ENCODE measurements at regions not wholly inside any gene's neighbourhood (a gene's known extent, or its start where the extent isn't known, plus 50 kb on each side); places are given as distances from the start of the nearest gene placed in this dataset.

DNA sequence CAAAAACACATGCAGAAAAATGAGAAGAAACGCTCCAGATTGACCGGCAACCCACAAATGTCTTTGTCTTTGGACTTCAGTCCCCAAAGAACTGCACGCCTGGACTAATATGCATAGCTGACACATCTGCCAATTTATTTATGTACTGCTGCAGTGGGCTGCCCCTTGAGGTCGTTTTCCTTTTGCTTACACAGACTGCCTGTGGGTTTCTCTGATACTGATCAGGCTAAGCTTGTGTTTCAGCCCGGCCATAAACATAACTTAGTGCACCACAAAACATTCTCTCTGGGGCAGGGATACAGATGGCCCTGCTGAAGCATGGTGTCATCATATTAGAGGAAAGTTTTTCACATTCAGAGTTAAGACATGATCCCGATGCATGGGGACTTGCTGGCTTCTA is 75.4 kb downstream of the NUDT12 start:
- TF ChIP-seq, protein P1, sequence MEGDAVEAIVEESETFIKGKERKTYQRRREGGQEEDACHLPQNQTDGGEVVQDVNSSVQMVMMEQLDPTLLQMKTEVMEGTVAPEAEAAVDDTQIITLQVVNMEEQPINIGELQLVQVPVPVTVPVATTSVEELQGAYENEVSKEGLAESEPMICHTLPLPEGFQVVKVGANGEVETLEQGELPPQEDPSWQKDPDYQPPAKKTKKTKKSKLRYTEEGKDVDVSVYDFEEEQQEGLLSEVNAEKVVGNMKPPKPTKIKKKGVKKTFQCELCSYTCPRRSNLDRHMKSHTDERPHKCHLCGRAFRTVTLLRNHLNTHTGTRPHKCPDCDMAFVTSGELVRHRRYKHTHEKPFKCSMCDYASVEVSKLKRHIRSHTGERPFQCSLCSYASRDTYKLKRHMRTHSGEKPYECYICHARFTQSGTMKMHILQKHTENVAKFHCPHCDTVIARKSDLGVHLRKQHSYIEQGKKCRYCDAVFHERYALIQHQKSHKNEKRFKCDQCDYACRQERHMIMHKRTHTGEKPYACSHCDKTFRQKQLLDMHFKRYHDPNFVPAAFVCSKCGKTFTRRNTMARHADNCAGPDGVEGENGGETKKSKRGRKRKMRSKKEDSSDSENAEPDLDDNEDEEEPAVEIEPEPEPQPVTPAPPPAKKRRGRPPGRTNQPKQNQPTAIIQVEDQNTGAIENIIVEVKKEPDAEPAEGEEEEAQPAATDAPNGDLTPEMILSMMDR (IDR thresholded peaks at IDR 0.05; ENCODE audit: control extremely low read depth in 1 of 3, insufficient read depth in 1 of 3, low read depth in 1 of 3, low read length in 3 of 3) = no peak
- no peak for TF ChIP-seq POU5F1 (IDR thresholded peaks at IDR 0.05; ENCODE audit: low read depth, low read length)
- no peak for TF ChIP-seq PHF8 (conservative IDR thresholded peaks at IDR 0.05; ENCODE audit: low read depth, low read length)
- TF ChIP-seq, protein P2, sequence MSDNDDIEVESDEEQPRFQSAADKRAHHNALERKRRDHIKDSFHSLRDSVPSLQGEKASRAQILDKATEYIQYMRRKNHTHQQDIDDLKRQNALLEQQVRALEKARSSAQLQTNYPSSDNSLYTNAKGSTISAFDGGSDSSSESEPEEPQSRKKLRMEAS (IDR thresholded peaks at IDR 0.05) = no peak
- no peak for TF ChIP-seq TAF1 (IDR thresholded peaks at IDR 0.05; ENCODE audit: low read depth, low read length)
- no peak for TF ChIP-seq BRCA1 (IDR thresholded peaks at IDR 0.05; ENCODE audit: low read depth, low read length)
- TF ChIP-seq SRF (IDR thresholded peaks at IDR 0.05; ENCODE audit: low read depth, low read length) = no peak
- TF ChIP-seq YY1 (IDR thresholded peaks at IDR 0.05; ENCODE audit: low read depth, low read length) = no peak
- TF ChIP-seq CEBPB (IDR thresholded peaks at IDR 0.05; ENCODE audit: low read depth, low read length) = no peak
- TF ChIP-seq BCL11A (IDR thresholded peaks at IDR 0.05; ENCODE audit: low read depth in 2 of 2, low read length in 2 of 2) = no peak
- TF ChIP-seq TCF12 (IDR thresholded peaks at IDR 0.05; ENCODE audit: low read depth, low read length) = no peak
- TF ChIP-seq SIX5 (IDR thresholded peaks at IDR 0.05; ENCODE audit: low read depth, low read length) = no peak
- TF ChIP-seq EP300 (IDR thresholded peaks at IDR 0.05; ENCODE audit: borderline replicate concordance in 1 of 2, low read depth in 2 of 2, low read length in 2 of 2) = no peak
